DOHH2 (cell line): ENCODE measurements at regions not wholly inside any gene's neighbourhood (a gene's known extent, or its start where the extent isn't known, plus 50 kb on each side); places are given as distances from the start of the nearest gene placed in this dataset.

Source experiments
- H3F3A ChIP-seq: fragments of 200-600 bp; sonication (generic), shearing (Covaris generic); 2 replicates; pipeline ENCODE4 v1.6.0; 2016; ENCODE audit warnings: antibody characterized with exemption, mild to moderate bottlenecking; ENCODE audit not compliant: control insufficient read depth, insufficient read depth
- H3K27ac ChIP-seq: fragments of 200-600 bp; sonication (generic); 2 replicates; pipeline ENCODE4 v1.5.1; 2014; ENCODE audit warnings: low read depth, mild to moderate bottlenecking, low read length, moderate library complexity
- H3K27me3 ChIP-seq: fragments of 200-600 bp; sonication (generic); 2 replicates; pipeline ENCODE4 v1.6.1; 2014; ENCODE audit warnings: mild to moderate bottlenecking, low read length, mixed read lengths; ENCODE audit not compliant: control insufficient read depth
- H3K36me3 ChIP-seq: fragments of 200-600 bp; sonication (generic); 2 replicates; pipeline ENCODE4 v1.6.1; 2014; ENCODE audit warnings: mild to moderate bottlenecking, low read length, moderate library complexity, mixed read lengths; ENCODE audit not compliant: control insufficient read depth
- H3K4me1 ChIP-seq: fragments of 200-600 bp; sonication (generic); 2 replicates; pipeline ENCODE4 v1.6.1; 2014; ENCODE audit warnings: mild to moderate bottlenecking, low read length, mixed read lengths; ENCODE audit not compliant: control insufficient read depth
- H3K4me2 ChIP-seq: fragments of 200-600 bp; sonication (generic); 2 replicates; pipeline ENCODE4 v1.6.0; 2014; ENCODE audit warnings: mild to moderate bottlenecking, low read length, moderate library complexity
- H3K4me3 ChIP-seq: fragments of 200-600 bp; sonication (generic); 2 replicates; pipeline ENCODE4 v1.5.1; 2014; ENCODE audit warnings: mild to moderate bottlenecking, low read length, mixed read lengths
- H3K79me2 ChIP-seq: fragments of 200-600 bp; sonication (generic); 2 replicates; pipeline ENCODE4 v1.6.1; 2014; ENCODE audit warnings: mild to moderate bottlenecking, low read length, mixed read lengths; ENCODE audit not compliant: control insufficient read depth
- H3K9me2 ChIP-seq: fragments of 200-600 bp; sonication (generic); replicated peaks from 2 replicates; pipeline ENCODE4 v1.6.1; 2014; ENCODE audit warnings: mild to moderate bottlenecking, low read length, mixed read lengths; ENCODE audit not compliant: control insufficient read depth
- H3K9me3 ChIP-seq: fragments of 200-600 bp; sonication (generic); 2 replicates; pipeline ENCODE4 v1.6.1; 2014; ENCODE audit warnings: antibody characterized with exemption, low read length, mixed read lengths; ENCODE audit not compliant: control insufficient read depth, insufficient read depth
- H4K20me1 ChIP-seq: fragments of 200-600 bp; sonication (generic); 2 replicates; pipeline ENCODE4 v1.6.0; 2014; ENCODE audit warnings: low read depth, mild to moderate bottlenecking, antibody characterized with exemption, low read length, moderate library complexity; ENCODE audit not compliant: control insufficient read depth, insufficient read depth
- EZH2phosphoT487 ChIP-seq: fragments of 200-600 bp; sonication (generic); IDR thresholded peaks from 2 replicates; pipeline ENCODE4 v1.6.1; 2017; ENCODE audit warnings: borderline replicate concordance, mild to moderate bottlenecking, antibody characterized with exemption, low read length, moderate library complexity, mixed read lengths
- TF ChIP-seq, protein P1 (sequence below): fragments of 200-600 bp; sonication (generic); IDR thresholded peaks from one replicate; pipeline ENCODE4 v1.5.1; 2014; ENCODE audit warnings: antibody characterized with exemption, mild to moderate bottlenecking, low read depth, low read length; ENCODE audit not compliant: poor library complexity, severe bottlenecking

- Histone ChIP-seq H3K9me3 (no peaks in the 10 kb centered on the region), H4K20me1 (no peaks in the 10 kb centered on the region), H3K4me3 (no peak overlapping the region), H3F3A (no peaks in the 10 kb centered on the region), H3K4me2 (no peak overlapping the region), H3K9me2 (no peaks in the 10 kb centered on the region), H3K79me2 (no peaks in the 10 kb centered on the region), H3K27me3 (no peaks in the 10 kb centered on the region), H3K36me3 (no peaks in the 10 kb centered on the region), H3K27ac (no peak overlapping the region), H3K4me1 (no peaks in the 10 kb centered on the region)
- TF ChIP-seq EZH2phosphoT487, result no peak
- TF ChIP-seq, protein P1, sequence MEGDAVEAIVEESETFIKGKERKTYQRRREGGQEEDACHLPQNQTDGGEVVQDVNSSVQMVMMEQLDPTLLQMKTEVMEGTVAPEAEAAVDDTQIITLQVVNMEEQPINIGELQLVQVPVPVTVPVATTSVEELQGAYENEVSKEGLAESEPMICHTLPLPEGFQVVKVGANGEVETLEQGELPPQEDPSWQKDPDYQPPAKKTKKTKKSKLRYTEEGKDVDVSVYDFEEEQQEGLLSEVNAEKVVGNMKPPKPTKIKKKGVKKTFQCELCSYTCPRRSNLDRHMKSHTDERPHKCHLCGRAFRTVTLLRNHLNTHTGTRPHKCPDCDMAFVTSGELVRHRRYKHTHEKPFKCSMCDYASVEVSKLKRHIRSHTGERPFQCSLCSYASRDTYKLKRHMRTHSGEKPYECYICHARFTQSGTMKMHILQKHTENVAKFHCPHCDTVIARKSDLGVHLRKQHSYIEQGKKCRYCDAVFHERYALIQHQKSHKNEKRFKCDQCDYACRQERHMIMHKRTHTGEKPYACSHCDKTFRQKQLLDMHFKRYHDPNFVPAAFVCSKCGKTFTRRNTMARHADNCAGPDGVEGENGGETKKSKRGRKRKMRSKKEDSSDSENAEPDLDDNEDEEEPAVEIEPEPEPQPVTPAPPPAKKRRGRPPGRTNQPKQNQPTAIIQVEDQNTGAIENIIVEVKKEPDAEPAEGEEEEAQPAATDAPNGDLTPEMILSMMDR, result no peak
These were observed 71.9 kb upstream of the CTNNB1 start for GRCh38 chr3:41127414-41127813.

GRCh38 chr3:41129731-41130130, 69.6 kb upstream of the CTNNB1 start:
- no peaks in the 10 kb centered on the region for H3K79me2 ChIP-seq
- no peaks in the 10 kb centered on the region for H4K20me1 ChIP-seq
- H3K4me2 ChIP-seq, result no peak overlapping the region
- no peaks in the 10 kb centered on the region for H3F3A ChIP-seq
- H3K27ac ChIP-seq, result no peak overlapping the region
- no peaks in the 10 kb centered on the region for H3K4me1 ChIP-seq
- no peaks in the 10 kb centered on the region; the same call in 1 of the 2 replicates for H3K27me3 ChIP-seq
- H3K36me3 ChIP-seq, result no peaks in the 10 kb centered on the region
- H3K9me2 ChIP-seq, result no peaks in the 10 kb centered on the region
- TF ChIP-seq EZH2phosphoT487, result no peak
- TF ChIP-seq, protein P1, result no peak
- no peak overlapping the region for H3K4me3 ChIP-seq
- no peaks in the 10 kb centered on the region for H3K9me3 ChIP-seq

GRCh38 chr3:41131224-41131623, 68.1 kb upstream of the CTNNB1 start:
- no peak overlapping the region for H3K4me3 ChIP-seq
- H3K9me2 ChIP-seq, result no peaks in the 10 kb centered on the region
- H3K4me1 ChIP-seq, result peaks cover 6% of the 10 kb centered on the region
- no peaks in the 10 kb centered on the region for H4K20me1 ChIP-seq
- H3K79me2 ChIP-seq, result no peaks in the 10 kb centered on the region
- no peaks in the 10 kb centered on the region; the same call in 1 of the 2 replicates for H3K27me3 ChIP-seq
- no peaks in the 10 kb centered on the region for H3K36me3 ChIP-seq
- no peak overlapping the region for H3K4me2 ChIP-seq
- H3K9me3 ChIP-seq, result no peaks in the 10 kb centered on the region
- TF ChIP-seq, protein P1, result no peak
- no peak for TF ChIP-seq EZH2phosphoT487
- H3K27ac ChIP-seq, result no peak overlapping the region
- H3F3A ChIP-seq, result no peaks in the 10 kb centered on the region

GRCh38 chr3:41137686-41138111, 61.6 kb upstream of the CTNNB1 start:
- no peak overlapping the region for H3K27ac ChIP-seq
- H3K36me3 ChIP-seq, result no peaks in the 10 kb centered on the region
- no peak overlapping the region for H3K4me2 ChIP-seq
- no peaks in the 10 kb centered on the region for H3K9me3 ChIP-seq
- H3K27me3 ChIP-seq, result no peaks in the 10 kb centered on the region; the same call in 1 of the 2 replicates
- peaks cover 8% of the 10 kb centered on the region for H3K4me1 ChIP-seq
- H4K20me1 ChIP-seq, result no peaks in the 10 kb centered on the region
- H3K9me2 ChIP-seq, result no peaks in the 10 kb centered on the region
- H3K4me3 ChIP-seq, result no peak overlapping the region
- no peaks in the 10 kb centered on the region for H3F3A ChIP-seq
- TF ChIP-seq EZH2phosphoT487, result no peak
- TF ChIP-seq, protein P1, result no peak
- H3K79me2 ChIP-seq, result no peaks in the 10 kb centered on the region
